GM12878 (cell line): ENCODE measurements at regions not wholly inside any gene's neighbourhood (a gene's known extent, or its start where the extent isn't known, plus 50 kb on each side); places are given as distances from the start of the nearest gene placed in this dataset.

ENCODE experiments used
- ATAC-seq: fragments of 200-7000 bp; cut with Tn5 transposase; 3 replicates; pipeline ENCODE4 v1.9.1; 2020; ENCODE audit warnings: mild to moderate bottlenecking, moderate library complexity
- BruUV-seq: library from RNA; stranded (reverse); fragments of 400-500 nt; replicated peaks from 2 replicates; lab custom pipeline; 2021; lab: Mats Ljungman, UMichigan
- CTCF ChIA-PET: fragments of 300-600 bp; sonication (Branson Sonifier 250); formaldehyde crosslinking; extraction: SDS; loops from one replicate; lab custom pipeline; 2021; ENCODE audit warnings: inconsistent platforms; lab: Yijun Ruan, JAX
- POLR2A ChIA-PET: fragments of 350-600 bp; formaldehyde crosslinking; extraction: SDS; loops from one replicate; lab custom pipeline; 2021; ENCODE audit warnings: inconsistent platforms; lab: Charles Lee
- RAD21 ChIA-PET: fragments of 300-600 bp; sonication (Branson Sonifier 250); formaldehyde crosslinking; loops from one replicate; lab custom pipeline; 2023; ENCODE audit warnings: antibody characterized with exemption; ENCODE audit not compliant: unreplicated experiment; lab: Charles Lee
- SMC1A ChIA-PET: fragments of 300-600 bp; sonication (Branson Sonifier 250); formaldehyde crosslinking; loops from one replicate; lab custom pipeline; 2023; ENCODE audit not compliant: unreplicated experiment, uncharacterized antibody; lab: Charles Lee
- DNase-seq: peaks from one replicate; pipeline ENCODE4 v3.0.0-alpha.2; 2011; ENCODE audit warnings: low read depth, low spot score
- FAIRE-seq: peaks from 3 replicates; lab custom pipeline; 2011; peaks lifted over from hg19 to GRCh38; lab: Jason Lieb, UNC
- H2AFZ ChIP-seq: 2 replicates; pipeline ENCODE4 v1.6.0; 2011; ENCODE audit warnings: low read depth, low read length, control low read depth; ENCODE audit not compliant: control insufficient read depth
- H3K27ac ChIP-seq: 2 replicates; pipeline ENCODE4 v1.5.1; 2011; ENCODE audit warnings: control low read depth; ENCODE audit not compliant: control insufficient read depth, insufficient read depth
- H3K27me3 ChIP-seq, 2 experiments: replicated peaks in 1 of 2; 2 replicates each; pipeline versions ENCODE4 v1.6.0 to v1.6.1; 2011; ENCODE audit warnings: low read length in 1 of 2; ENCODE audit not compliant: control insufficient read depth in 2 of 2, insufficient read depth in 2 of 2
- H3K36me3 ChIP-seq, 2 experiments: 2 replicates each; pipeline ENCODE4 v1.5.1; 2011; ENCODE audit warnings: low read length in 1 of 2; ENCODE audit not compliant: control insufficient read depth in 2 of 2, insufficient read depth in 2 of 2
- H3K4me1 ChIP-seq: 2 replicates; pipeline ENCODE4 v1.6.1; 2011; ENCODE audit warnings: mild to moderate bottlenecking, low read length, moderate library complexity, mixed read lengths; ENCODE audit not compliant: control insufficient read depth, insufficient read depth
- H3K4me2 ChIP-seq: 2 replicates; pipeline ENCODE4 v1.6.0; 2011; ENCODE audit warnings: control low read depth; ENCODE audit not compliant: control insufficient read depth, insufficient read depth
- H3K4me3 ChIP-seq: fragments of 200-600 bp; sonication (generic); 2 replicates; pipeline ENCODE4 v1.5.1; 2016
- H3K79me2 ChIP-seq: 2 replicates; pipeline ENCODE4 v1.6.0; 2011; ENCODE audit warnings: low read length; ENCODE audit not compliant: control insufficient read depth, insufficient read depth
- H3K9ac ChIP-seq: 2 replicates; pipeline ENCODE4 v1.8.0; 2011; ENCODE audit warnings: low read length, control low read depth, mixed read lengths; ENCODE audit not compliant: control insufficient read depth, insufficient read depth
- H3K9me3 ChIP-seq: replicated peaks from 3 replicates; pipeline ENCODE4 v1.5.1; 2011; ENCODE audit warnings: mild to moderate bottlenecking, low read length; ENCODE audit not compliant: control insufficient read depth, insufficient read depth
- H4K20me1 ChIP-seq: 2 replicates; pipeline ENCODE4 v1.6.0; 2011; ENCODE audit not compliant: control insufficient read depth, insufficient read depth
- BCLAF1 ChIP-seq: fragments of 450-650 bp; IDR thresholded peaks from 2 replicates; pipeline ENCODE4 v1.6.1; 2017; ENCODE audit warnings: antibody characterized with exemption, mild to moderate bottlenecking, moderate library complexity
- BMI1 ChIP-seq: fragments of 450-650 bp; IDR thresholded peaks from 2 replicates; pipeline ENCODE4 v1.6.1; 2016; ENCODE audit warnings: mild to moderate bottlenecking, moderate library complexity, borderline replicate concordance
- FOXM1 ChIP-seq: IDR thresholded peaks from 2 replicates; pipeline ENCODE4 v1.6.1; 2012; ENCODE audit warnings: low read depth, mild to moderate bottlenecking, inconsistent platforms, low read length, moderate library complexity
- SUPT20H ChIP-seq: IDR thresholded peaks from 2 replicates; pipeline ENCODE4 v1.6.1; 2011; ENCODE audit warnings: low read depth, mild to moderate bottlenecking, low read length, moderate library complexity, borderline replicate concordance; ENCODE audit not compliant: control insufficient read depth
- ZSCAN29 ChIP-seq: fragments of 450-650 bp; IDR thresholded peaks from 2 replicates; pipeline ENCODE4 v1.6.1; 2017; ENCODE audit warnings: mild to moderate bottlenecking, moderate library complexity
- in situ Hi-C: fragments of 300-500 bp; cut with MboI; formaldehyde crosslinking; loops from 9 replicates; pipeline ENCODE4 v1.14.3; 2018; ENCODE audit warnings: mixed read lengths
- intact Hi-C: fragments of 100-400 bp; cut with micrococcal nuclease; formaldehyde crosslinking; loops from one replicate; pipeline ENCODE4 v1.14.2; 2022; ENCODE audit not compliant: unreplicated experiment
- TF ChIP-seq, protein P1 (sequence below): fragments of 450-650 bp; IDR thresholded peaks from 2 replicates; pipeline ENCODE4 v1.6.1; 2016; ENCODE audit warnings: mild to moderate bottlenecking
- TF ChIP-seq, protein P2 (sequence below): IDR thresholded peaks from 2 replicates; pipeline ENCODE4 v1.6.1; 2011; ENCODE audit warnings: borderline replicate concordance, low read depth, mild to moderate bottlenecking, moderate library complexity, low read length; ENCODE audit not compliant: insufficient read depth, poor library complexity, severe bottlenecking

DNA sequence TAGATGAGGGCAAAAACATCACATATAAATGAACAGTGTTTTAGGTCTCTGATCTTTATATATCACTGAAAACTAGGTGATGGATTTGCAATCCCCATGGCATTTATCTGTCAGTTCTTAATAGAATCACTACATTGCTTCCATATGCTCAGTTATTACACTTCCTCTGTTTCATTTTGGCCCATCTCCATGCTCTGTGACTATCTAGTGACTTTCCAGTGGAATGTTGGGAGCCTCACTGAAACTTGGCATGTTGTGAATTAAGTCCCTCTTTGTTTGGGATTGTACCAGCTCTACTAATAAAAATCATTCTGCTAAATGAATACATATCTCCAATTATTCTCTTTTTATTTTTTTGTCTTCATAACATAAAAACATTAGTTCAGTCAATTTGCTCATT lies 226.1 kb upstream of the CEP162 start:
- Histone ChIP-seq H3K27ac (no peak overlapping the region), H3K79me2 (no peaks in the 10 kb centered on the region), H2AFZ (no peak overlapping the region), H3K36me3 (no peaks in the 10 kb centered on the region; a peak in 1 of 4 replicates), H3K9me3 (no peaks in the 10 kb centered on the region), H3K27me3 (no peaks in the 10 kb centered on the region), H3K4me2 (no peak overlapping the region), H3K9ac (no peak overlapping the region), H4K20me1 (no peaks in the 10 kb centered on the region), H3K4me3 (no peak overlapping the region), H3K4me1 (no peaks in the 10 kb centered on the region)
- SMC1A ChIA-PET: interaction anchor here (0.8 to 3.2 kb wide), 3 partner anchors 10 to 118 kb away, joined by 3 to 12 read pairs (median 4); no protein-coding TSS in a partner anchor
- DNase-seq (no peak), ATAC-seq (no peak), FAIRE-seq (peak; percentile 35)
- intact Hi-C loops: no loop called here
- in situ Hi-C loops: no loop called here
- CTCF ChIA-PET: interaction anchor here (0.9 to 1.8 kb wide), 3 partner anchors 20 to 169 kb away, joined by 3 to 5 read pairs (median 3); no protein-coding TSS in a partner anchor
- TF ChIP-seq, protein P1, sequence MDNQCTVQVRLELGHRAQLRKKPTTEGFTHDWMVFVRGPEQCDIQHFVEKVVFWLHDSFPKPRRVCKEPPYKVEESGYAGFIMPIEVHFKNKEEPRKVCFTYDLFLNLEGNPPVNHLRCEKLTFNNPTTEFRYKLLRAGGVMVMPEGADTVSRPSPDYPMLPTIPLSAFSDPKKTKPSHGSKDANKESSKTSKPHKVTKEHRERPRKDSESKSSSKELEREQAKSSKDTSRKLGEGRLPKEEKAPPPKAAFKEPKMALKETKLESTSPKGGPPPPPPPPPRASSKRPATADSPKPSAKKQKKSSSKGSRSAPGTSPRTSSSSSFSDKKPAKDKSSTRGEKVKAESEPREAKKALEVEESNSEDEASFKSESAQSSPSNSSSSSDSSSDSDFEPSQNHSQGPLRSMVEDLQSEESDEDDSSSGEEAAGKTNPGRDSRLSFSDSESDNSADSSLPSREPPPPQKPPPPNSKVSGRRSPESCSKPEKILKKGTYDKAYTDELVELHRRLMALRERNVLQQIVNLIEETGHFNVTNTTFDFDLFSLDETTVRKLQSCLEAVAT: no peak
- TF ChIP-seq FOXM1 (no peak), ZSCAN29 (no peak), BMI1 (no peak), BCLAF1 (no peak), SUPT20H (no peak)
- TF ChIP-seq, protein P2, sequence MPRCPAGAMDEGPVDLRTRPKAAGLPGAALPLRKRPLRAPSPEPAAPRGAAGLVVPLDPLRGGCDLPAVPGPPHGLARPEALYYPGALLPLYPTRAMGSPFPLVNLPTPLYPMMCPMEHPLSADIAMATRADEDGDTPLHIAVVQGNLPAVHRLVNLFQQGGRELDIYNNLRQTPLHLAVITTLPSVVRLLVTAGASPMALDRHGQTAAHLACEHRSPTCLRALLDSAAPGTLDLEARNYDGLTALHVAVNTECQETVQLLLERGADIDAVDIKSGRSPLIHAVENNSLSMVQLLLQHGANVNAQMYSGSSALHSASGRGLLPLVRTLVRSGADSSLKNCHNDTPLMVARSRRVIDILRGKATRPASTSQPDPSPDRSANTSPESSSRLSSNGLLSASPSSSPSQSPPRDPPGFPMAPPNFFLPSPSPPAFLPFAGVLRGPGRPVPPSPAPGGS: no peak
- RAD21 ChIA-PET: interaction anchor here (1.1 kb wide), 1 partner anchor 8 kb away, joined by 3 read pairs; no protein-coding TSS in a partner anchor
- no TSS peak for BruUV-seq
- POLR2A ChIA-PET: no interaction called here
